Urinary bladder (tissue), 3 donors: ENCODE measurements at regions not wholly inside any gene's neighbourhood (a gene's known extent, or its start where the extent isn't known, plus 50 kb on each side); places are given as distances from the start of the nearest gene placed in this dataset.
"Not testable (repeated sequence)": the region's sequence is repeated elsewhere in the genome, so short reads cannot be mapped to it uniquely, and the experiment has no call there.

Experiments used
- DNase-seq: peaks from one replicate; pipeline ENCODE4 v3.0.0-alpha.2; 2015; ENCODE audit errors: extremely low spot score
- H3K27ac ChIP-seq: one replicate; pipeline ENCODE4 v1.5.1; 2013; ENCODE audit warnings: low read depth, mild to moderate bottlenecking, moderate library complexity
- H3K36me3 ChIP-seq: one replicate; pipeline ENCODE4 v1.6.1; 2013; ENCODE audit warnings: mild to moderate bottlenecking, moderate library complexity; ENCODE audit not compliant: insufficient read depth
- H3K4me1 ChIP-seq: one replicate; pipeline ENCODE4 v1.6.1; 2013; ENCODE audit warnings: mild to moderate bottlenecking, moderate library complexity; ENCODE audit not compliant: insufficient read depth
- H3K4me3 ChIP-seq: one replicate; pipeline ENCODE4 v1.5.1; 2013; ENCODE audit warnings: low read depth, low read length
- WGBS: extraction: QIAGEN DNeasy Blood & Tissue Kit; methylation state at CpG from one replicate; pipeline ENCODE4 v1.1.7; 2013; 5-methylcytosine and 5-hydroxymethylcytosine counted together
- donor health status: healthy with polysubstance abuse.
- donor health status: healthy.

- no peak overlapping the region for H3K4me3 ChIP-seq
- H3K4me1 ChIP-seq: no peaks in the 10 kb centered on the region
- no peak for DNase-seq
- H3K36me3 ChIP-seq: no peaks in the 10 kb centered on the region
- no peak overlapping the region for H3K27ac ChIP-seq
- 69% methylated on average over 5 of the region's 5 CpGs for WGBS
These were observed 848.6 kb downstream of the PDCD6IP start for GRCh38 chr3:34646911-34647460.

- Histone ChIP-seq H3K4me1 (no peaks in the 10 kb centered on the region), H3K36me3 (no peaks in the 10 kb centered on the region), H3K4me3 (no peak overlapping the region), H3K27ac (no peak overlapping the region)
- no peak for DNase-seq
- WGBS: 82% methylated on average over 4 of the region's 4 CpGs
These were observed 851.7 kb downstream of the PDCD6IP start for GRCh38 chr3:34650131-34650530.

GRCh38 chr3:34668915-34669314 lies 870.5 kb downstream of the PDCD6IP start:
- Histone ChIP-seq H3K36me3 (no peaks in the 10 kb centered on the region), H3K27ac (no peak overlapping the region), H3K4me3 (no peak overlapping the region), H3K4me1 (no peaks in the 10 kb centered on the region)
- WGBS: 75% methylated on average over 3 of the region's 3 CpGs
- no peak for DNase-seq

GRCh38 chr3:34669490-34669889 lies 871.1 kb downstream of the PDCD6IP start:
- H3K36me3 ChIP-seq: no peaks in the 10 kb centered on the region
- H3K4me1 ChIP-seq: no peaks in the 10 kb centered on the region
- 76% methylated on average over 3 of the region's 3 CpGs for WGBS
- H3K4me3 ChIP-seq: no peak overlapping the region
- H3K27ac ChIP-seq: no peak overlapping the region
- DNase-seq: no peak

- Histone ChIP-seq H3K36me3 (no peaks in the 10 kb centered on the region), H3K4me1 (no peaks in the 10 kb centered on the region), H3K4me3 (no peak overlapping the region), H3K27ac (no peak overlapping the region)
- no peak for DNase-seq
- WGBS: 91% methylated on average over 2 of the region's 2 CpGs
These were observed 877.1 kb downstream of the PDCD6IP start for GRCh38 chr3:34675383-34676120.

GRCh38 chr3:34676436-34676835 lies 878.0 kb downstream of the PDCD6IP start:
- 84% methylated on average over 3 of the region's 3 CpGs for WGBS
- Histone ChIP-seq H3K4me1 (no peaks in the 10 kb centered on the region), H3K4me3 (no peak overlapping the region), H3K27ac (no peak overlapping the region), H3K36me3 (no peaks in the 10 kb centered on the region)
- DNase-seq: no peak

GRCh38 chr3:34678575-34678974 lies 880.1 kb downstream of the PDCD6IP start:
- no peaks in the 10 kb centered on the region for H3K36me3 ChIP-seq
- H3K4me3 ChIP-seq: no peak overlapping the region
- no peaks in the 10 kb centered on the region for H3K4me1 ChIP-seq
- no peak overlapping the region for H3K27ac ChIP-seq
- no peak for DNase-seq

- DNase-seq, H3K4me3 ChIP-seq, H3K27ac ChIP-seq, H3K4me1 ChIP-seq, H3K36me3 ChIP-seq: not testable (repeated sequence)
- 80% methylated on average over 1 of the region's 1 CpG for WGBS
These were observed 880.6 kb downstream of the PDCD6IP start for GRCh38 chr3:34679055-34679454.

GRCh38 chr3:34683851-34684250 lies 885.4 kb downstream of the PDCD6IP start:
- Histone ChIP-seq H3K4me1 (no peaks in the 10 kb centered on the region), H3K4me3 (no peak overlapping the region), H3K36me3 (no peaks in the 10 kb centered on the region), H3K27ac (no peak overlapping the region)
- WGBS: 38% methylated on average over 4 of the region's 4 CpGs
- no peak for DNase-seq

GRCh38 chr3:34686541-34686940 lies 888.1 kb downstream of the PDCD6IP start:
- no peak overlapping the region for H3K4me3 ChIP-seq
- 68% methylated on average over 1 of the region's 1 CpG for WGBS
- DNase-seq: no peak
- no peaks in the 10 kb centered on the region for H3K4me1 ChIP-seq
- no peak overlapping the region for H3K27ac ChIP-seq
- H3K36me3 ChIP-seq: no peaks in the 10 kb centered on the region

- WGBS: 77% methylated on average over 1 of the region's 1 CpG
- no peak overlapping the region for H3K27ac ChIP-seq
These were observed 889.2 kb downstream of the PDCD6IP start for GRCh38 chr3:34687671-34688070.

GRCh38 chr3:34696831-34697230 lies 898.4 kb downstream of the PDCD6IP start:
- 73% methylated on average over 4 of the region's 4 CpGs for WGBS
- H3K36me3 ChIP-seq: no peaks in the 10 kb centered on the region
- H3K4me1 ChIP-seq: no peaks in the 10 kb centered on the region
- no peak overlapping the region for H3K27ac ChIP-seq
- no peak overlapping the region for H3K4me3 ChIP-seq
- no peak for DNase-seq

More at GRCh38 chr3:34687671-34688070, 889.2 kb downstream of the PDCD6IP start:
- no peak for DNase-seq
- Histone ChIP-seq H3K36me3 (no peaks in the 10 kb centered on the region), H3K4me3 (no peak overlapping the region), H3K4me1 (no peaks in the 10 kb centered on the region)

GRCh38 chr3:34703053-34703452 lies 904.6 kb downstream of the PDCD6IP start:
- DNase-seq: no peak
- H3K4me3 ChIP-seq: no peak overlapping the region
- no peaks in the 10 kb centered on the region for H3K36me3 ChIP-seq
- no peaks in the 10 kb centered on the region for H3K4me1 ChIP-seq
- H3K27ac ChIP-seq: no peak overlapping the region
- 95% methylated on average over 3 of the region's 3 CpGs for WGBS

GRCh38 chr3:34724916-34725499 lies 914.3 kb upstream of the ARPP21 start:
- no peak overlapping the region for H3K4me3 ChIP-seq
- no peaks in the 10 kb centered on the region for H3K36me3 ChIP-seq
- no peak for DNase-seq
- WGBS: 60% methylated on average over 3 of the region's 3 CpGs
- H3K27ac ChIP-seq: no peak overlapping the region
- no peaks in the 10 kb centered on the region for H3K4me1 ChIP-seq
